ENCODE measurements at regions not wholly inside any gene's neighbourhood (a gene's known extent, or its start where the extent isn't known, plus 50 kb on each side); places are given as distances from the start of the nearest gene placed in this dataset.

GRCh38 chr6:5909721-5910120 lies 97.0 kb downstream of the NRN1 start:
- H3K27ac ChIP-seq: no peak overlapping the region
- H3K9me3 ChIP-seq (replicated peaks): 0 out of 2 replicates have a peak, but pooled peaks cover 2% of the 10 kb centered on the region
- no peaks in the 10 kb centered on the region for H3K27me3 ChIP-seq (replicated peaks)
- H3K4me1 ChIP-seq (replicated peaks): peaks cover 12% of the 10 kb centered on the region
- H3K36me3 ChIP-seq: no peaks in the 10 kb centered on the region
- no peak overlapping the region for H3K4me3 ChIP-seq
- DNase-seq (ENCODE audit: low read depth in 1 of 2, low spot score in 2 of 2): no peak

DNA sequence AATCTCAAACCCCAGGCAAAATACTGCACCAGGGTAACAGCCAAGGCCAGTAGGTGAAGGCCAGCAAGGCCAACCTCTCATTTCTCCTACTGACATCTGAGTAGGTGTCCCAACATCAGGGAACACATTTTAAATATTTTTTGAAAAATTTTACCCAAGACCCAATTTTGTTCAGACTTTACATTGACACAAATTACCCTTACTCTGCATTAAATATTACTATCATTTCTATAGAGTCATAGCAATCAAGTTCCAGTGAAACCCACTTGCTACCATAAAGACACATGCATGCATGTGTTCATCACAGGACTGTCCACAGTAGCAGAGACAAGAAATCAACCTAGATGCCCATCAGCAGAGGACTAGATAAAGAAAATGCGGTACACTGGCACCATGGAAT lies 99.9 kb downstream of the NRN1 start:
- Histone ChIP-seq H3K9me3 (replicated peaks) (0 out of 2 replicates have a peak, but pooled peaks cover 2% of the 10 kb centered on the region), H3K27ac (no peak overlapping the region), H3K27me3 (replicated peaks) (no peaks in the 10 kb centered on the region), H3K4me1 (replicated peaks) (peaks cover 12% of the 10 kb centered on the region), H3K36me3 (no peaks in the 10 kb centered on the region), H3K4me3 (no peak overlapping the region)
- no peak for DNase-seq (ENCODE audit: low read depth in 1 of 2, low spot score in 2 of 2)

GRCh38 chr6:5906340-5906670 lies 100.4 kb downstream of the NRN1 start:
- Histone ChIP-seq H3K27me3 (replicated peaks) (no peaks in the 10 kb centered on the region), H3K9me3 (replicated peaks) (0 out of 2 replicates have a peak, but pooled peaks cover 2% of the 10 kb centered on the region), H3K4me1 (replicated peaks) (peaks cover 12% of the 10 kb centered on the region), H3K27ac (no peak overlapping the region), H3K36me3 (no peaks in the 10 kb centered on the region), H3K4me3 (no peak overlapping the region)
- DNase-seq (ENCODE audit: low read depth in 1 of 2, low spot score in 2 of 2): no peak

- H3K27me3 ChIP-seq (replicated peaks): no peaks in the 10 kb centered on the region
- H3K9me3 ChIP-seq (replicated peaks): 0 out of 2 replicates have a peak, but pooled peaks cover 2% of the 10 kb centered on the region
- H3K4me3 ChIP-seq: no peak overlapping the region
- DNase-seq (ENCODE audit: low read depth in 1 of 2, low spot score in 2 of 2): peak; percentile 58 to 77
- H3K36me3 ChIP-seq: no peaks in the 10 kb centered on the region
- H3K27ac ChIP-seq: 0 out of 2 replicates have a peak overlapping the region, but pooled peaks have one; percentile 16
- H3K4me1 ChIP-seq (replicated peaks): peaks cover 12% of the 10 kb centered on the region
Measured at GRCh38 chr6:5905431-5906339, 101.0 kb downstream of the NRN1 start.

GRCh38 chr6:5904532-5904931 lies 102.2 kb downstream of the NRN1 start:
- Histone ChIP-seq H3K27ac (no peak overlapping the region), H3K36me3 (no peaks in the 10 kb centered on the region), H3K27me3 (replicated peaks) (no peaks in the 10 kb centered on the region), H3K4me3 (no peak overlapping the region), H3K4me1 (replicated peaks) (peaks cover 12% of the 10 kb centered on the region), H3K9me3 (replicated peaks) (0 out of 2 replicates have a peak, but pooled peaks cover 2% of the 10 kb centered on the region)
- no peak for DNase-seq (ENCODE audit: low read depth in 1 of 2, low spot score in 2 of 2)

- DNase-seq (ENCODE audit: low read depth in 1 of 2, low spot score in 2 of 2): no peak
- Histone ChIP-seq H3K4me3 (no peak overlapping the region), H3K36me3 (no peaks in the 10 kb centered on the region), H3K4me1 (replicated peaks) (no peaks in the 10 kb centered on the region), H3K27me3 (replicated peaks) (no peaks in the 10 kb centered on the region), H3K9me3 (replicated peaks) (no peaks in the 10 kb centered on the region), H3K27ac (no peak overlapping the region)
Measured at GRCh38 chr6:5899216-5900045, 107.3 kb downstream of the NRN1 start.

GRCh38 chr6:5898563-5898962 lies 108.2 kb downstream of the NRN1 start:
- Histone ChIP-seq H3K4me1 (replicated peaks) (no peaks in the 10 kb centered on the region), H3K9me3 (replicated peaks) (no peaks in the 10 kb centered on the region), H3K36me3 (no peaks in the 10 kb centered on the region), H3K4me3 (no peak overlapping the region), H3K27ac (no peak overlapping the region), H3K27me3 (replicated peaks) (no peaks in the 10 kb centered on the region)
- no peak for DNase-seq (ENCODE audit: low read depth in 1 of 2, low spot score in 2 of 2)

DNA sequence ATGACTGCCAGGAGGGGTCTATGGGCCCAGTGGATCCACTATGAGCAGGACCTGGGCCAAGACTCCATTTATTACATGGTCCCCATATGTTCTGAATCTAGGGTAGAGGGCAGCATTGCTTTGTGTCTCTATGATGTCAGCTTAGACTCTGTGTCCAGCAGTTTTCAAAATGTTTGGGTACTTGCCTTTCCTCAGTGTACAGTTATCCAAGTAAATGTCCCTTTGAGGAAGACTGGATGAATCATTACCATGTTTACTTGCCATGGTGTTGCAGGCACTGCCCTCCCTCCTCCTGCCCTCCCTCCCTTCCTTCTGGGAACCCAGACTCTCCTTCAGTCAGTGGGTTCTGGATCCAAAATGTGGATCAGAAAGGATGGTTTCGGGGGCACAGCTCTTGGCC lies 108.6 kb downstream of the NRN1 start:
- no peak overlapping the region for H3K27ac ChIP-seq
- H3K36me3 ChIP-seq: no peaks in the 10 kb centered on the region
- H3K27me3 ChIP-seq (replicated peaks): no peaks in the 10 kb centered on the region
- H3K9me3 ChIP-seq (replicated peaks): no peaks in the 10 kb centered on the region
- no peak for DNase-seq (ENCODE audit: low read depth in 1 of 2, low spot score in 2 of 2)
- no peak overlapping the region for H3K4me3 ChIP-seq
- H3K4me1 ChIP-seq (replicated peaks): no peaks in the 10 kb centered on the region

DNA sequence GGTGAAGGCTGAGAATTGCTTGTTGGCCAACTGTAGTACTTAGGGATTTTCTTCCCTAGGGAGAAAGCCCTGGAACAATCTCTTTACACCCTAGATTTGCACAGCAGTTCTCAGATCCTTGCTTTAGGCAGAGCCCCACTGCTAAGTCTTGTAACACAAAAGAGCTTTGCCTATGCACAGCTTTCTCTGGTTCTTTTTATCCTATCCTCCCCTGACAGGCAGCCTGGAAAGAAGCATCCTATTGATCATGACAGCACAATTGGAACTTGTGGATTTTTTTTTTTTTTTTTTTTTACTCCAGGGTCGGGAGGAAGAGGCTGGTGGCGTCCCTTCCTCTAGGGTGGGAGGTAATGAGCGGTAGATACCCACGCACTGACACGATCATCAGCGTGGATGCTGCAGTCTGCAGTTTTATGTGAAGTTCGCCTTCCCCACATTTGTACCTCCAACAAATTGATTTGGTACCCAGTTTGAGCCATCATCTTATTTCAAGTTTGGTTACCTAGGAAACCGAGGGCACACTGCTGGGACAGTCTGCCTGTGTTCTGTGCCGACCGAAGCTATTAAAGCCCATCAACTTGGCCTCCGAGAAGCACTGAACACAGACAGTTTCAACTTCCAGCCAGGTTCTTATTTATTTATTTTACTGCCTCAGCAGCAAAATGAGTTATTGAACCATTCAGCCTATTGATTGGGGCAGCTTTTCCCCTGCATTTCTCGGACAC lies 110.1 kb downstream of the NRN1 start:
- no peaks in the 10 kb centered on the region for H3K9me3 ChIP-seq (replicated peaks)
- H3K36me3 ChIP-seq: no peaks in the 10 kb centered on the region
- no peaks in the 10 kb centered on the region for H3K4me1 ChIP-seq (replicated peaks)
- DNase-seq (ENCODE audit: low read depth in 1 of 2, low spot score in 2 of 2): no peak
- no peaks in the 10 kb centered on the region for H3K27me3 ChIP-seq (replicated peaks)
- H3K4me3 ChIP-seq: no peak overlapping the region
- H3K27ac ChIP-seq: no peak overlapping the region

DNA sequence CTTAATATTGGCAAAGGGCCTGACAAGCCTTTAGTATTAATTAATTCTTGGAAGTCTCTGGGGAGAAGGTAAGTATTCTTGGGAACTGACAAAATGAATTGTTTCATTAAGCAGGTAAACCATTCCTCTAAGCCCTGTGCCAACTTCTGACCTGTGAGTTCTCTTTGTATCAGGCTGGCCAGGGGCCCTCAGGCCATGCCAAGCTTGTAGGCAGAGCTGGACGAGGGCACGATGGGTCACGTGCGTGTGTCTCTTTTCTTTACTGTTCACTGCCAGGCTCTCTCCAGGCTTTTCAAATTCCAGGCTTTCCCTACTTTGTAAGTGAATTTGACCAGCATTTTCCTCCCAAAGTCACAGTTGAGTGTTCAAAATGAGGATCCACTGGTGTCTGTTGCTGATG lies 112.4 kb downstream of the NRN1 start:
- H3K4me3 ChIP-seq: no peak overlapping the region
- no peak for DNase-seq (ENCODE audit: low read depth in 1 of 2, low spot score in 2 of 2)
- H3K36me3 ChIP-seq: no peaks in the 10 kb centered on the region
- H3K9me3 ChIP-seq (replicated peaks): no peaks in the 10 kb centered on the region
- H3K27ac ChIP-seq: no peak overlapping the region
- no peaks in the 10 kb centered on the region for H3K27me3 ChIP-seq (replicated peaks)
- no peaks in the 10 kb centered on the region for H3K4me1 ChIP-seq (replicated peaks)

DNA sequence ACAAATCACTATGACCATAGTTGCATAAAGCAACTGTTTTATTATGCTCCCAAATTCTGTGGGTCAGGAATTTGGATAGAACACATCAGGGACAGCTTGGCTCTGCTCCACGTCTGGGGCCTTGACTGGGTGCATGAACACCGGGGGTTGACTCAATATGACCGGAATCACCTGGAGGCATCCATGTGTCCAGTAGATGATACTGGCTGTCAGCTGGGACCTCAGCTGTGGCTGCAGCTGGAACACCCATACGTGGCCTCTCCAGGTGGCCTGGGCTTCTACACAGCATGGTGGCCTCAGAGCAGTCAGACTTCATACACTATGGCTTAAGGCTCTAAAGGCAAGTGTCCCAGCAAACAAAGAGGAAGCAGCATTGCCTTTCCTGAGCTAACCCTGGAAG lies 113.4 kb downstream of the NRN1 start:
- no peaks in the 10 kb centered on the region for H3K36me3 ChIP-seq
- no peaks in the 10 kb centered on the region for H3K4me1 ChIP-seq (replicated peaks)
- H3K27me3 ChIP-seq (replicated peaks): no peaks in the 10 kb centered on the region
- no peaks in the 10 kb centered on the region for H3K9me3 ChIP-seq (replicated peaks)
- no peak overlapping the region for H3K4me3 ChIP-seq
- no peak for DNase-seq (ENCODE audit: low read depth in 1 of 2, low spot score in 2 of 2)
- no peak overlapping the region for H3K27ac ChIP-seq

DNA sequence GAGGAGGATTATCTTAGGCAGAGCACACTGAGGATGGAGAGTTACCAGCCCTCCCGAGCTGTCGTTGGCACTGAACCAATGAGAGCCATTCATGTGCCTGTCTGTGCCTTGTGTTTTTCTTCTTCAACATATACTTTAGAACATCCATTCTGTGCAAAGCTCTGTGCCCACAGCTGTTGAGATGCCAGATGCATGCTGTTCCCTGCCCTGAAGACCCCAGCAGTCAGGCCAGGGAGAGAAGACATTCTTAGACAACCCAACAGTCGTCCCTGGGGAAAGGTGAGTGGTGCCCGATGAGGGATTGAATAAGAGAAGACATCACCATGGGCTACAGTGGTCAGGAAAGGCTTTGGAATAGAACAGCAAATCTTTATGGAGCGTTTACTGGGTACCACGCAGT lies 114.1 kb downstream of the NRN1 start:
- Histone ChIP-seq H3K4me1 (replicated peaks) (no peaks in the 10 kb centered on the region), H3K27me3 (replicated peaks) (no peaks in the 10 kb centered on the region), H3K27ac (no peak overlapping the region), H3K4me3 (no peak overlapping the region), H3K36me3 (no peaks in the 10 kb centered on the region), H3K9me3 (replicated peaks) (no peaks in the 10 kb centered on the region)
- DNase-seq (ENCODE audit: low read depth in 1 of 2, low spot score in 2 of 2): no peak

GRCh38 chr6:5878792-5879191 lies 127.9 kb downstream of the NRN1 start:
- peak overlapping the region; percentile 82 for H3K27ac ChIP-seq
- H3K27me3 ChIP-seq (replicated peaks): no peaks in the 10 kb centered on the region
- DNase-seq (ENCODE audit: low read depth in 1 of 2, low spot score in 2 of 2): no peak
- no peak overlapping the region for H3K4me3 ChIP-seq
- no peaks in the 10 kb centered on the region for H3K9me3 ChIP-seq (replicated peaks)
- peaks cover 28% of the 10 kb centered on the region for H3K4me1 ChIP-seq (replicated peaks)
- no peaks in the 10 kb centered on the region for H3K36me3 ChIP-seq
